ENCODE measurements at regions not wholly inside any gene's neighbourhood (a gene's known extent, or its start where the extent isn't known, plus 50 kb on each side); places are given as distances from the start of the nearest gene placed in this dataset.

DNA sequence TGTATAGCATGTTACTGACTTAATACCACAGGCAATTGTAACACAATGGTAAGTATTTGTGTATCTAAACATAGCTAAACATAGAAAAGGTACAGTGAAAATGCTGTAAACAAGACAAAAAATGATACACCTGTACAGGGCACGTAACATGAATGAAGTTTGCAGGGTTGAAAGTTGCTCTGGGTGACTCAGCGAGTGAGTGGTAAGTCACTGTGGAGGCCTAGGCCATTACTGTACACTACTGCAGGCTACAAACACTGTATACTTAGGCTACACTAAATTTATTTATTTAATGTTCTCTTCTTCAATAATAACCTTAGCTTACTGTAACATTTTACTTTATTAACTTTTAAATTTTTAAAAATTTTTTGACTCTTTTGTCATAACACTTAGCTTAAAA is 158.4 kb downstream of the IPO8 start:
- H3K9me3 Mint-ChIP-seq (ENCODE audit: unreplicated experiment): peaks cover 7% of the 10 kb centered on the region
- no peaks in the 10 kb centered on the region for H3K27me3 Mint-ChIP-seq (ENCODE audit: low read depth, unreplicated experiment)
- H3K36me3 Mint-ChIP-seq (ENCODE audit: low read depth, unreplicated experiment): no peaks in the 10 kb centered on the region
- FAIRE-seq (no peak), DNase-seq (ENCODE audit: low read depth) (no peak)
- H3K27ac Mint-ChIP-seq (ENCODE audit: unreplicated experiment): no peak overlapping the region
- Histone ChIP-seq H3K9ac (ENCODE audit: low read length) (no peak overlapping the region), H3K4me2 (ENCODE audit: low read length) (no peak overlapping the region), H3K36me3 (ENCODE audit: insufficient read depth, low read length) (no peaks in the 10 kb centered on the region), H3K9me3 (ENCODE audit: insufficient read depth, low read depth, low read length) (no peaks in the 10 kb centered on the region), H3K79me2 (ENCODE audit: insufficient read depth, low read length) (no peaks in the 10 kb centered on the region), H3K4me3 (ENCODE audit: insufficient read depth, low read depth, low read length) (no peak overlapping the region), H3K27ac (ENCODE audit: low read depth, low read length) (no peak overlapping the region), H3K27me3 (ENCODE audit: insufficient read depth, low read length) (no peaks in the 10 kb centered on the region), H4K20me1 (ENCODE audit: insufficient read depth, low read length) (no peaks in the 10 kb centered on the region), H3K4me1 (ENCODE audit: insufficient read depth, low read length) (no peaks in the 10 kb centered on the region), H2AFZ (ENCODE audit: low read depth, low read length) (no peak overlapping the region)
- no peak overlapping the region for H3K4me3 Mint-ChIP-seq (ENCODE audit: unreplicated experiment)
- TF ChIP-seq, protein P1, sequence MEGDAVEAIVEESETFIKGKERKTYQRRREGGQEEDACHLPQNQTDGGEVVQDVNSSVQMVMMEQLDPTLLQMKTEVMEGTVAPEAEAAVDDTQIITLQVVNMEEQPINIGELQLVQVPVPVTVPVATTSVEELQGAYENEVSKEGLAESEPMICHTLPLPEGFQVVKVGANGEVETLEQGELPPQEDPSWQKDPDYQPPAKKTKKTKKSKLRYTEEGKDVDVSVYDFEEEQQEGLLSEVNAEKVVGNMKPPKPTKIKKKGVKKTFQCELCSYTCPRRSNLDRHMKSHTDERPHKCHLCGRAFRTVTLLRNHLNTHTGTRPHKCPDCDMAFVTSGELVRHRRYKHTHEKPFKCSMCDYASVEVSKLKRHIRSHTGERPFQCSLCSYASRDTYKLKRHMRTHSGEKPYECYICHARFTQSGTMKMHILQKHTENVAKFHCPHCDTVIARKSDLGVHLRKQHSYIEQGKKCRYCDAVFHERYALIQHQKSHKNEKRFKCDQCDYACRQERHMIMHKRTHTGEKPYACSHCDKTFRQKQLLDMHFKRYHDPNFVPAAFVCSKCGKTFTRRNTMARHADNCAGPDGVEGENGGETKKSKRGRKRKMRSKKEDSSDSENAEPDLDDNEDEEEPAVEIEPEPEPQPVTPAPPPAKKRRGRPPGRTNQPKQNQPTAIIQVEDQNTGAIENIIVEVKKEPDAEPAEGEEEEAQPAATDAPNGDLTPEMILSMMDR (IDR thresholded peaks at IDR 0.05; ENCODE audit: insufficient read depth, low read depth, low read length): no peak
- no peak for TF ChIP-seq EZH2 (IDR thresholded peaks at IDR 0.05; ENCODE audit: insufficient read depth, low read length)
- no peaks in the 10 kb centered on the region for H3K4me1 Mint-ChIP-seq (ENCODE audit: low read depth, unreplicated experiment)

DNA sequence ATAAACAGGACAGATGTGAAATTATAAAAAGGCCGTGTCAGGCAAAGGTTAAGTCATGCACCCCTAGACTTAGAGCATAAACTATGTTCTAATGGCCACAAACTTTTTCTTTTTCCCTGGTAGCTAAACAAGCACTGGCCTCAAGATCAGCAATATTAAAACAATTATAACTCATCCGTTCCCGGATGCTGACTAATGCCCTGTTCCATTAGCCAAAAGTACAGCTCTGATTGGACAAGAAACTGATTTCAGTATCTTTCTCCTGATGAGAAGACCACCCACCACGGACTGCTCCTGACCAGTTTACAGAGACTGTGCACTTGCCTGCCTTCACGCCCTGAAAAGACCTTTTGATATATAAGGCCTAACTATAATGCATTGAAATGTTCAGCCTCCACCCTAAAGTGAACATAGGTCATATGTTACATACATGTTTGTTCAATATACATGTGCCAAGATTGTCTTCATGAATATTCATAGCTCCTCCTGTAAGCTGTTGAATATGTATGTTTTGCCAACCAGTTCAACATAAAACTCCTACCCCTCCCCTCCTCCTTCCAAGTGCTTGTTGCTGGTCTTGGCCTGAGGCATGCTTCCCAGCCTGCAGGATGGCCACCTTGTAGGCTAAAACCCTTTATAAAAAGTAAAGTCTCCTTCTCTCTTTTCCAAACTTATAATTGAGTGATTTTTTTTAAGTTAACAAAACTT is 162.0 kb downstream of the IPO8 start:
- no peak overlapping the region for H3K27ac ChIP-seq (ENCODE audit: low read depth, low read length)
- Mint-ChIP-seq H3K27ac (ENCODE audit: unreplicated experiment) (no peak overlapping the region), H3K27me3 (ENCODE audit: low read depth, unreplicated experiment) (no peaks in the 10 kb centered on the region), H3K4me1 (ENCODE audit: low read depth, unreplicated experiment) (no peaks in the 10 kb centered on the region), H3K36me3 (ENCODE audit: low read depth, unreplicated experiment) (no peaks in the 10 kb centered on the region), H3K4me3 (ENCODE audit: unreplicated experiment) (no peak overlapping the region), H3K9me3 (ENCODE audit: unreplicated experiment) (no peaks in the 10 kb centered on the region)
- DNase-seq (ENCODE audit: low read depth) (no peak), FAIRE-seq (no peak)
- no peaks in the 10 kb centered on the region for H3K36me3 ChIP-seq (ENCODE audit: insufficient read depth, low read length)
- H3K27me3 ChIP-seq (ENCODE audit: insufficient read depth, low read length): no peaks in the 10 kb centered on the region
- no peak overlapping the region for H3K9ac ChIP-seq (ENCODE audit: low read length)
- no peaks in the 10 kb centered on the region for H4K20me1 ChIP-seq (ENCODE audit: insufficient read depth, low read length)
- no peak overlapping the region for H3K4me3 ChIP-seq (ENCODE audit: insufficient read depth, low read depth, low read length)
- no peak overlapping the region for H2AFZ ChIP-seq (ENCODE audit: low read depth, low read length)
- TF ChIP-seq, protein P1 (IDR thresholded peaks at IDR 0.05; ENCODE audit: insufficient read depth, low read depth, low read length): no peak
- no peak for TF ChIP-seq EZH2 (IDR thresholded peaks at IDR 0.05; ENCODE audit: insufficient read depth, low read length)
- no peaks in the 10 kb centered on the region for H3K9me3 ChIP-seq (ENCODE audit: insufficient read depth, low read depth, low read length)
- H3K4me2 ChIP-seq (ENCODE audit: low read length): no peak overlapping the region
- H3K4me1 ChIP-seq (ENCODE audit: insufficient read depth, low read length): no peaks in the 10 kb centered on the region
- H3K79me2 ChIP-seq (ENCODE audit: insufficient read depth, low read length): no peaks in the 10 kb centered on the region
